Fibroblast of lung (primary cell): ENCODE measurements at regions not wholly inside any gene's neighbourhood (a gene's known extent, or its start where the extent isn't known, plus 50 kb on each side); places are given as distances from the start of the nearest gene placed in this dataset.

Source experiments
- EZH2 ChIP-seq: IDR thresholded peaks from 2 replicates; pipeline ENCODE4 v1.5.1; 2012; ENCODE audit warnings: low read length, control low read depth, mild to moderate bottlenecking; ENCODE audit errors: missing control alignments
- TF ChIP-seq, protein P1 (sequence below), 2 donors: IDR thresholded peaks in 1 of 2; conservative IDR thresholded peaks in 1 of 2; 1 replicate in 1 of 2; 2 replicates in 1 of 2; pipeline ENCODE4 v1.5.1; 2011 to 2012; ENCODE audit warnings: low read length in 2 of 2, control low read depth in 1 of 2, inconsistent platforms in 1 of 2, low read depth in 1 of 2, mild to moderate bottlenecking in 1 of 2

DNA sequence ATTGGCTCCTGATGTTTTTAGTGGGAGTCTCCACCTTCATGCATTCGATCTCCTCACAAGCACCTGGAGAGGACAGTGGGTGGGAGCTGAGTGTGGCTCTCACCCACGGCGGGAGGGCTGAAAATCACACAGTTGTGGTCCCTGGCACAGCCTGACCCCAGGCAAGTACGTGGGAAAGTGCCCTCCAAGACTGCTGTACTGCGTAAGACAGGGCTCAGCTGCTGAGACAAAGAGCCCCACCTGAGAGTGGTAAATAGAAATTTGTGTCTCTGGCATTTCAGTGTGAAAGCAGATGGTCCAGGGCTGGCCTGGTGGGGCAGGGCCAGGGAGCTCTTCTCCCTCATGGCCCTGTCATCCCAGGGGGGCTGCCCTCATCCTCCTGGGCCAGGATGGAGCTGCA, 77.4 kb upstream of the IQSEC1 start:
- TF ChIP-seq, protein P1, sequence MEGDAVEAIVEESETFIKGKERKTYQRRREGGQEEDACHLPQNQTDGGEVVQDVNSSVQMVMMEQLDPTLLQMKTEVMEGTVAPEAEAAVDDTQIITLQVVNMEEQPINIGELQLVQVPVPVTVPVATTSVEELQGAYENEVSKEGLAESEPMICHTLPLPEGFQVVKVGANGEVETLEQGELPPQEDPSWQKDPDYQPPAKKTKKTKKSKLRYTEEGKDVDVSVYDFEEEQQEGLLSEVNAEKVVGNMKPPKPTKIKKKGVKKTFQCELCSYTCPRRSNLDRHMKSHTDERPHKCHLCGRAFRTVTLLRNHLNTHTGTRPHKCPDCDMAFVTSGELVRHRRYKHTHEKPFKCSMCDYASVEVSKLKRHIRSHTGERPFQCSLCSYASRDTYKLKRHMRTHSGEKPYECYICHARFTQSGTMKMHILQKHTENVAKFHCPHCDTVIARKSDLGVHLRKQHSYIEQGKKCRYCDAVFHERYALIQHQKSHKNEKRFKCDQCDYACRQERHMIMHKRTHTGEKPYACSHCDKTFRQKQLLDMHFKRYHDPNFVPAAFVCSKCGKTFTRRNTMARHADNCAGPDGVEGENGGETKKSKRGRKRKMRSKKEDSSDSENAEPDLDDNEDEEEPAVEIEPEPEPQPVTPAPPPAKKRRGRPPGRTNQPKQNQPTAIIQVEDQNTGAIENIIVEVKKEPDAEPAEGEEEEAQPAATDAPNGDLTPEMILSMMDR (conservative IDR thresholded peaks at IDR 0.05 in 1 of 2, IDR thresholded peaks at IDR 0.05 in 1 of 2; ENCODE audit: low read depth in 1 of 2, low read length in 2 of 2), result no peak
- TF ChIP-seq EZH2, result no peak
